ENCODE measurements at regions not wholly inside any gene's neighbourhood (a gene's known extent, or its start where the extent isn't known, plus 50 kb on each side); places are given as distances from the start of the nearest gene placed in this dataset.

GRCh38 chr1:82125119-82125518, 324.4 kb downstream of the ADGRL2 start:
- no peak for DNase-seq (ENCODE audit: low read depth)
- H3K4me3 ChIP-seq (ENCODE audit: low read length), result no peak overlapping the region
- no peak for TF ChIP-seq CTCF (IDR thresholded peaks at IDR 0.05; ENCODE audit: insufficient read depth, low read depth, low read length, missing control alignments)

GRCh38 chr1:82121421-82121820, 320.7 kb downstream of the ADGRL2 start:
- no peak overlapping the region for H3K4me3 ChIP-seq (ENCODE audit: low read length)
- no peak for TF ChIP-seq CTCF (IDR thresholded peaks at IDR 0.05; ENCODE audit: insufficient read depth, low read depth, low read length, missing control alignments)
- no peak for DNase-seq (ENCODE audit: low read depth)

GRCh38 chr1:82116105-82116504, 315.4 kb downstream of the ADGRL2 start:
- no peak for DNase-seq (ENCODE audit: low read depth)
- no peak for TF ChIP-seq CTCF (IDR thresholded peaks at IDR 0.05; ENCODE audit: insufficient read depth, low read depth, low read length, missing control alignments)
- no peak overlapping the region for H3K4me3 ChIP-seq (ENCODE audit: low read length)

GRCh38 chr1:82114887-82115286, 314.2 kb downstream of the ADGRL2 start:
- H3K4me3 ChIP-seq (ENCODE audit: low read length), result no peak overlapping the region
- DNase-seq (ENCODE audit: low read depth), result no peak
- no peak for TF ChIP-seq CTCF (IDR thresholded peaks at IDR 0.05; ENCODE audit: insufficient read depth, low read depth, low read length, missing control alignments)

GRCh38 chr1:82110366-82111254, 309.9 kb downstream of the ADGRL2 start:
- no peak for DNase-seq (ENCODE audit: low read depth)
- H3K4me3 ChIP-seq (ENCODE audit: low read length), result no peak overlapping the region
- TF ChIP-seq CTCF (IDR thresholded peaks at IDR 0.05; ENCODE audit: insufficient read depth, low read depth, low read length, missing control alignments), result no peak

GRCh38 chr1:82108843-82109242, 308.1 kb downstream of the ADGRL2 start:
- no peak for DNase-seq (ENCODE audit: low read depth)
- H3K4me3 ChIP-seq (ENCODE audit: low read length), result no peak overlapping the region
- TF ChIP-seq CTCF (IDR thresholded peaks at IDR 0.05; ENCODE audit: insufficient read depth, low read depth, low read length, missing control alignments), result no peak

GRCh38 chr1:82106672-82107071, 305.9 kb downstream of the ADGRL2 start:
- H3K4me3 ChIP-seq (ENCODE audit: low read length), result no peak overlapping the region
- TF ChIP-seq CTCF (IDR thresholded peaks at IDR 0.05; ENCODE audit: insufficient read depth, low read depth, low read length, missing control alignments), result no peak
- no peak for DNase-seq (ENCODE audit: low read depth)
